DOHH2 (cell line): ENCODE measurements at regions not wholly inside any gene's neighbourhood (a gene's known extent, or its start where the extent isn't known, plus 50 kb on each side); places are given as distances from the start of the nearest gene placed in this dataset.

ENCODE experiments used
- CTCF ChIP-seq: fragments of 200-600 bp; sonication (generic); IDR thresholded peaks from one replicate; pipeline ENCODE4 v1.5.1; 2014; ENCODE audit warnings: antibody characterized with exemption, mild to moderate bottlenecking, low read depth, low read length; ENCODE audit not compliant: poor library complexity, severe bottlenecking
- EZH2phosphoT487 ChIP-seq: fragments of 200-600 bp; sonication (generic); IDR thresholded peaks from 2 replicates; pipeline ENCODE4 v1.6.1; 2017; ENCODE audit warnings: borderline replicate concordance, mild to moderate bottlenecking, antibody characterized with exemption, low read length, moderate library complexity, mixed read lengths

GRCh38 chr2:164242409-164242808 is 378.9 kb downstream of the GRB14 start:
- TF ChIP-seq CTCF (no peak), EZH2phosphoT487 (no peak)
